IMR-90 (cell line): ENCODE measurements at regions not wholly inside any gene's neighbourhood (a gene's known extent, or its start where the extent isn't known, plus 50 kb on each side); places are given as distances from the start of the nearest gene placed in this dataset.

Experiments used
- CTCF ChIP-seq: conservative IDR thresholded peaks from 2 replicates; pipeline ENCODE4 v1.5.1; 2012; ENCODE audit warnings: mild to moderate bottlenecking, low read depth, low read length, improper control_type of control experiment
- POLR2A ChIP-seq: IDR thresholded peaks from 2 replicates; pipeline ENCODE4 v1.6.1; 2012; ENCODE audit warnings: mild to moderate bottlenecking, low read depth, low read length

GRCh38 chr7:77466450-77466849, 50.3 kb upstream of the GSAP start:
- no peak for TF ChIP-seq CTCF
- TF ChIP-seq POLR2A: no peak
